Frontal cortex (tissue), 3 donors: ENCODE measurements at regions not wholly inside any gene's neighbourhood (a gene's known extent, or its start where the extent isn't known, plus 50 kb on each side); places are given as distances from the start of the nearest gene placed in this dataset.

ENCODE experiments used
- DNase-seq, 2 donors: peaks; one replicate each; pipeline ENCODE4 v3.0.0; 2012; ENCODE audit warnings: low spot score in 2 of 2
- FAIRE-seq: peaks from 2 replicates; lab custom pipeline; 2012; peaks lifted over from hg19 to GRCh38; lab: Jason Lieb, UNC
- donor health status: control.
- donor health status: control.
- donor health status: control.

DNA sequence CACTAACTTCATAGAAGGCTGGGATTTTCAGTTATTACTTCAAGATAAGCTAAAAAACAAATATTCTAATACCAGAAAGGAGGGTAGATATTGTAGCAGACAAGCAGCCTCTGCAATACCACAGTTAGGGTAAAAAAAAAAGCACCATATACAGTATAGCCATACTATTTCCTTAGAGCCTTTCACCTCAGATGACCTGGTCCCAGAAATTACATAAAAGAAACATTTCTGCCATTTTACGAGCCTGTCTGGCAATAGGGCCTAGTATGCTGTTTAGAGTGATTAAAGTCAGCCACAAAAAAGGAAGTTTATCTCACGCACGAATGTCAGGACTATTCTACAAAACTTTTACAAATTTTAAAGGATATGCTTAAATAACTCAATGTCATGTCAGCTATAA, 1016.6 kb downstream of the PLOD2 start:
- DNase-seq (no peak), FAIRE-seq (no peak)

GRCh38 chr3:145145461-145145860, 1015.5 kb downstream of the PLOD2 start:
- no peak for FAIRE-seq
- DNase-seq = no peak

GRCh38 chr3:145159640-145160039, 1001.3 kb downstream of the PLOD2 start:
- FAIRE-seq = no peak
- no peak for DNase-seq

- DNase-seq = peak in 1 of 2 donors; percentile 5
Measured at GRCh38 chr3:145170121-145170520, 990.9 kb downstream of the PLOD2 start.

DNA sequence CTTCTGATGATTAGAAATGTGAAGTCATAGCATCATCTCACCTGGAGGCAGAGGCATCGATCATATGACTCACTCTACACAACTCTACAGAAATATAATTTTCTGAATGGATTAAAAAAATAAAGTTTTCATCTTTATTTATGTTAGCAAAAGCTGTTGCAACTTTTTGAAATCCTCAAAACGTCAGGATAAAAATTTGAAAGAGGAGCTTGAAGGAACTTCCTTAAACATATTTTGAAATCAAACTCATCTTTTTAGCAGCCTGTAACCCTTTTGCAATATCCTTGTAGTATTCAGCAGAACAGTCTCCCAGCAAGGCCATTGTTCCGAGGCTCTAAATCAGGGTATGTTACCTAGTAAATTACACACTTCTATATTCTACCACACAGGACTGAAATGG, 985.4 kb downstream of the PLOD2 start:
- FAIRE-seq = no peak
- DNase-seq = no peak

More at GRCh38 chr3:145170121-145170520, 990.9 kb downstream of the PLOD2 start:
- FAIRE-seq = no peak

DNA sequence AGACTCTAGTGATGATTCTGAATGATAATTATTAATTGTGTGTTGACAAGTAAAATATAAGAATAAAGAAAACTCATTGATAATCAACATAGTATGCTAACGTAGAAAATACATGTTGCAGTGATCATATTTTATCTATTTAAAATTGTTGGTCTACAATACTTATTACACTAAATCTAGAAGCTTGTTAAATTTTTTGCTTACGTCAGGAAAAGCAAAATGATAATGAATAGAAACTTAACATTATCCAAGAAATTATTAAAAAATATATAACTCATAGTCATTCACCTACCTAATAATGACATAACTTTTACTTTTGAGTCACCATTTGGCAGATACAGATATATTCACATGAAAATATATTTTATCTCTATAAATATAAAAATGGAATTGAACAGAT, 984.1 kb downstream of the PLOD2 start:
- FAIRE-seq (peak; percentile 8), DNase-seq (no peak)

GRCh38 chr3:145177828-145178227, 983.2 kb downstream of the PLOD2 start:
- FAIRE-seq = no peak

GRCh38 chr3:145182196-145182911, 978.6 kb downstream of the PLOD2 start:
- FAIRE-seq = no peak
- DNase-seq = no peak

More at GRCh38 chr3:145177828-145178227, 983.2 kb downstream of the PLOD2 start:
- DNase-seq = no peak

DNA sequence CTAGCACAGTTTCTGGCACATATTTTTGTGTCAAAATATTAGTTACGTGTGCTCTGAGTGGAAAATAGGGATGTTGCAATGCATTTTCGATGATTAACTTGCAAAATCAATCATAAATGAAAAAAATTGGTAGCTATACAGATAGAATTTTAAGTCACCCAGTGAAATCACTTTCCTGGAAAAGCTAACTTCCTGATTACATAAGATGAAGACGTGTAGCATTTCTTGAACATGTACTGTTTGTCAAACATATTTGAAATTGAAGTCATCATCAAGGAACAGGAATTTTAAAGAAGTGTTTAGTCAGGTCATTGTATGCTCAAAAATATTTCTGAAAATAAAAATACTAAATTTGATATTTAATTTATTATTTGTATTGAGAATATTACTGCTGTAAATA, 977.7 kb downstream of the PLOD2 start:
- FAIRE-seq = no peak
- no peak for DNase-seq

DNA sequence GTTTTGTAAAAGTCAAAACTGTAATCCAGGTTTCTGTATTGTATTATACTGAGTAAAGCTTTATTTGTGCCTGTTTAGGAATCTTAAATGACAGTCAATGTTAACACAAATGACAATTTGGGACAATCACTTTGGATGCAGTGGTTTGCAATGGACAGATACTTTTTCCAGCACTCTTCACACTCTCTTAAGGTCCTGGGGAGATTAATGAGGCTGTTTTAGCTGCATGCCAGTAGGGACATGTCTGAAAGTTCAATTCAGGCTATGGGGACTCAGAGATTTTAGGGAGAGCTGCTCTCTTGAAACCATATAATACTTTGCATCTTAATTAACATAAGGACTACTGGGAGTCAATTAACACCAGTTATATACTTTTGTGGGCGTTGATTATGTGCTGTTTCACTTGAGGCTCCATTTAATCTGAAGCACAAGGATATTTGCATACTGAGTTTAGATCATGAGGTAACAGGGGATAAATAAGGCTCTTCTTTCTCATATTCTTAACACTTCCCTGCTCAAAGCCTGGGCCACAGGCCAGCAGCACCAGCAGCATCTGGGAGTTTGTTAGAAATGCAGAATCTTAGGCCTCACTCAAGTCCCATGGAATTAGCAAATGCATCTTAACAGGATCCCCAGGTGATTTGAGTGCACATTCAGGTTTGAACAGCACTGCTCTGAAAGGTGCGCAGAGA, 972.8 kb downstream of the PLOD2 start:
- DNase-seq = no peak
- FAIRE-seq = no peak

- DNase-seq (no peak), FAIRE-seq (no peak)
Measured at GRCh38 chr3:145190138-145190537, 970.8 kb downstream of the PLOD2 start.

GRCh38 chr3:145190761-145191160, 970.2 kb downstream of the PLOD2 start:
- FAIRE-seq (no peak), DNase-seq (no peak)

DNA sequence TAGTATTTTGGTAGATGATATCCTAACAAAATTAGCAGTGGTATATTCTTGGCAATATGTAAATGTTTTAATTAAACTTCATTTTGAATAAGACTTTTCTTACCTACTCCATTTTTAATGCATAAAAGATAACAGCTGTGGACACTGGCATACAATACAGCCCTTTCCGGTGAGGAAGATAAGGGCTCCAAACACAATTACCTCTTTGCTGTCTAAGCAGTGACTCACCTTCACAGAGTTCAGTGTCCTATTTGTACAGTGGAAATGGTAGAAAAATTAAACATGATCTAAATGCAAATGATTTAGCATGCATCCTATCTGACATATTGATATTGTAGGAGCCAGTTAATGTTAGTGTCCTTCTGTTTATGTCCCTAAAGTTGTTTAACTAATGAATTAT, 969.4 kb downstream of the PLOD2 start:
- no peak for FAIRE-seq
- DNase-seq = no peak

DNA sequence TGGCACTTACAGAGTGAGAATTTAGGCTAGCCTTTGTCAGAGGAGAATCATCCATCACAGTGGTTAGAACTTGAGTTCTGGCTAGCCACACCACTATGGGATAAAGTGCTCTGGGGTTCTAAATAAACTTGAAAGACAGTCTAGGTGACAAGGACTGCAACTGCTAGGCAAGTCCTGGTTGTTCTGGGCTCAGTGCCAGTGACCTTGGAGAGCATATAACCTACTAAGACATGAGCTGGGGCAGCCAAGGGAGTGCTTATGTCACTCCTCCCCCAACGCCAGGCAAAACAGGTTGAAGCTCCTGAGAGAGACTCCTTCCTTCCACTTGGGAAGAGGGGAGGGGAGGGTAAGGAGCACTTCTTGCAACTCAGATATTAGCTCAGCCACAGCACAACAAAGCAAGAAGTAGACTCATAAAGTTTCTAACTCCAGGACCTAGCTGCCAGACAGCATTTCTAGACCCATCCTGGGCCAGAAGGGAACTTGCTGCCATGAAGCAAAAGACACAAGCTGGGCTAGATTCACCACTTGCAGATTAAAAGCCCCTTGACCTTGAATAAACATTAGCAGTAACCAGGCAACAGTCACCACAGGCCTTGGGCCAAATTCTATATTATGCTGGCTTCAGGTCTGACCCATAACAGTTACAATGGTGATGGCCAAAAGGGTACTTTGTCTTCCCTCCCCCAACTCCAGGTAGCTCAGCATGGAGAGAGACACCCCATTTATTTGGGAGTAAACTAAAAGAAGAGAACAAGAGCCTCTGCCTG, 963.7 kb downstream of the PLOD2 start:
- no peak for FAIRE-seq
- DNase-seq = no peak

GRCh38 chr3:145197821-145198220, 963.2 kb downstream of the PLOD2 start:
- no peak for DNase-seq
- FAIRE-seq = no peak

- no peak for FAIRE-seq
- DNase-seq = no peak
Measured at GRCh38 chr3:145209561-145209960, 951.4 kb downstream of the PLOD2 start.

GRCh38 chr3:145219355-145220235, 941.4 kb downstream of the PLOD2 start:
- FAIRE-seq (no peak), DNase-seq (no peak)

- FAIRE-seq (no peak), DNase-seq (no peak)
Measured at GRCh38 chr3:145224886-145225285, 936.1 kb downstream of the PLOD2 start.

- no peak for FAIRE-seq
Measured at GRCh38 chr3:145243875-145244274, 917.1 kb downstream of the PLOD2 start.

GRCh38 chr3:145244327-145244726, 916.7 kb downstream of the PLOD2 start:
- DNase-seq (no peak), FAIRE-seq (no peak)

More at GRCh38 chr3:145243875-145244274, 917.1 kb downstream of the PLOD2 start:
- DNase-seq = no peak
